Sigmoid colon (tissue), 6 donors: ENCODE measurements at regions not wholly inside any gene's neighbourhood (a gene's known extent, or its start where the extent isn't known, plus 50 kb on each side); places are given as distances from the start of the nearest gene placed in this dataset.

Experiments used
- DNase-seq: peaks from one replicate; pipeline ENCODE4 v3.0.0-alpha.2; 2019
- H3K27ac ChIP-seq, 4 donors: fragments of 200-600 bp; sonication (generic); one replicate each; pipeline ENCODE4 v1.5.1; 2016 to 2019; ENCODE audit warnings: mild to moderate bottlenecking in 1 of 4
- H3K27me3 ChIP-seq, 3 donors: fragments of 200-600 bp; sonication (generic); one replicate each; pipeline ENCODE4 v1.5.1; 2019; ENCODE audit warnings: mild to moderate bottlenecking in 1 of 3
- H3K36me3 ChIP-seq, 4 donors: fragments of 200-600 bp; sonication (generic); one replicate each; pipeline ENCODE4 v1.5.1; 2016 to 2019
- H3K4me1 ChIP-seq, 4 donors: fragments of 200-600 bp; sonication (generic); one replicate each; pipeline ENCODE4 v1.5.1; 2017 to 2019
- H3K4me3 ChIP-seq, 4 donors: fragments of 200-600 bp; sonication (generic); one replicate each; pipeline ENCODE4 v1.5.1; 2017 to 2019; ENCODE audit warnings: mild to moderate bottlenecking in 2 of 4, moderate library complexity in 1 of 4
- H3K9me3 ChIP-seq, 4 donors: fragments of 200-600 bp in 3 of 4; sonication (generic) in 3 of 4; one replicate each; pipeline versions ENCODE4 v1.5.1 to v1.6.1; 2013 to 2019
- CTCF ChIP-seq, 4 experiments: fragments of 450-650 bp in 3 of 4; fragments of 200-600 bp in 1 of 4; IDR thresholded peaks; one replicate each; pipeline ENCODE4 v1.5.1; 2016 to 2019; ENCODE audit warnings: antibody characterized with exemption in 4 of 4, mild to moderate bottlenecking in 3 of 4, moderate library complexity in 2 of 4
- EP300 ChIP-seq, 4 donors: sonication (generic); formaldehyde crosslinking; IDR thresholded peaks; one replicate each; pipeline ENCODE4 v1.6.1; 2017; ENCODE audit warnings: antibody characterized with exemption in 4 of 4
- POLR2A ChIP-seq, 2 donors: fragments of 450-650 bp; IDR thresholded peaks; one replicate each; pipeline ENCODE4 v1.6.1; 2016; ENCODE audit warnings: antibody characterized with exemption in 2 of 2, mild to moderate bottlenecking in 2 of 2, moderate library complexity in 2 of 2
- POLR2AphosphoS5 ChIP-seq, 4 donors: sonication (generic); formaldehyde crosslinking; IDR thresholded peaks; one replicate each; pipeline ENCODE4 v1.6.1; 2017; ENCODE audit warnings: antibody characterized with exemption in 4 of 4
- WGBS, 2 donors: extraction: QIAGEN DNeasy Blood & Tissue Kit; methylation state at CpG; one replicate each; pipeline ENCODE4 v1.1.7; 2013; 5-methylcytosine and 5-hydroxymethylcytosine counted together
- intact Hi-C: fragments of 100-400 bp; cut with DNase I; formaldehyde crosslinking; loops from one replicate; pipeline ENCODE4 v1.15.1; 2023
- donor health status: healthy with polysubstance abuse.
- donor health status: healthy.

- WGBS, 2 donors = 86 to 92% methylated on average over 1 of the region's 1 CpG
- no peak for TF ChIP-seq CTCF (IDR thresholded peaks at IDR 0.05)
- TF ChIP-seq POLR2AphosphoS5 (IDR thresholded peaks at IDR 0.05) = no peak
- TF ChIP-seq POLR2A (IDR thresholded peaks at IDR 0.05) = no peak
- no peak for TF ChIP-seq EP300 (IDR thresholded peaks at IDR 0.05)
- Histone ChIP-seq H3K27ac (no peak overlapping the region), H3K9me3 (no peaks in the 10 kb centered on the region), H3K4me3 (no peak overlapping the region), H3K36me3 (no peaks in the 10 kb centered on the region), H3K27me3 (no peaks in the 10 kb centered on the region), H3K4me1 (peaks cover 0 to 19% (median 18%) of the 10 kb centered on the region in 4 donors)
- intact Hi-C loops = no loop called here
- no peak for DNase-seq
Measured at GRCh38 chr2:37812414-37812813, 112.7 kb upstream of the RMDN2 start.

- Histone ChIP-seq H3K27me3 (no peaks in the 10 kb centered on the region), H3K4me3 (no peak overlapping the region), H3K4me1 (peaks cover 0 to 19% (median 18%) of the 10 kb centered on the region in 4 donors), H3K27ac (no peak overlapping the region), H3K9me3 (no peaks in the 10 kb centered on the region), H3K36me3 (no peaks in the 10 kb centered on the region)
- WGBS, 2 donors = 96% methylated on average over 10 of the region's 10 CpGs
- intact Hi-C loops = no loop called here
- TF ChIP-seq EP300 (IDR thresholded peaks at IDR 0.05) = no peak
- TF ChIP-seq POLR2AphosphoS5 (IDR thresholded peaks at IDR 0.05) = no peak
- no peak for TF ChIP-seq CTCF (IDR thresholded peaks at IDR 0.05)
- TF ChIP-seq POLR2A (IDR thresholded peaks at IDR 0.05) = no peak
- DNase-seq = no peak
Measured at GRCh38 chr2:37812941-37813730, 112.0 kb upstream of the RMDN2 start.

- Histone ChIP-seq H3K4me1 (no peaks in the 10 kb centered on the region), H3K4me3 (no peak overlapping the region), H3K36me3 (no peaks in the 10 kb centered on the region), H3K27ac (no peak overlapping the region), H3K27me3 (no peaks in the 10 kb centered on the region), H3K9me3 (no peaks in the 10 kb centered on the region)
- TF ChIP-seq POLR2A (IDR thresholded peaks at IDR 0.05) (no peak), POLR2AphosphoS5 (IDR thresholded peaks at IDR 0.05) (no peak)
- intact Hi-C loops = no loop called here
- DNase-seq = no peak
- 94 to 97% methylated on average over 8 of the region's 8 CpGs for WGBS, 2 donors
Measured at GRCh38 chr2:37816036-37816435, 109.1 kb upstream of the RMDN2 start.

- Histone ChIP-seq H3K9me3 (no peaks in the 10 kb centered on the region), H3K4me3 (no peak overlapping the region), H3K36me3 (no peaks in the 10 kb centered on the region), H3K27ac (no peak overlapping the region), H3K4me1 (no peaks in the 10 kb centered on the region), H3K27me3 (no peaks in the 10 kb centered on the region)
- TF ChIP-seq POLR2AphosphoS5 (IDR thresholded peaks at IDR 0.05) (no peak), EP300 (IDR thresholded peaks at IDR 0.05) (no peak), POLR2A (IDR thresholded peaks at IDR 0.05) (no peak), CTCF (IDR thresholded peaks at IDR 0.05) (no peak)
- WGBS, 2 donors = 91 to 94% methylated on average over 11 of the region's 11 CpGs
- DNase-seq = no peak
- intact Hi-C loops = no loop called here
Measured at GRCh38 chr2:37816686-37817085, 108.4 kb upstream of the RMDN2 start.

- H3K9me3 ChIP-seq = no peaks in the 10 kb centered on the region
- WGBS, 2 donors = 71 to 82% methylated on average over 2 of the region's 2 CpGs
- no peak for TF ChIP-seq CTCF (IDR thresholded peaks at IDR 0.05)
- TF ChIP-seq POLR2AphosphoS5 (IDR thresholded peaks at IDR 0.05) = no peak
- no peak for TF ChIP-seq EP300 (IDR thresholded peaks at IDR 0.05)
- TF ChIP-seq POLR2A (IDR thresholded peaks at IDR 0.05) = no peak
- H3K27me3 ChIP-seq = no peaks in the 10 kb centered on the region
- no peak overlapping the region for H3K27ac ChIP-seq
- H3K36me3 ChIP-seq = no peaks in the 10 kb centered on the region
- H3K4me3 ChIP-seq = no peak overlapping the region
- peaks cover 0 to 8% (median 2%) of the 10 kb centered on the region in 4 donors for H3K4me1 ChIP-seq
- intact Hi-C loops = no loop called here
- no peak for DNase-seq
Measured at GRCh38 chr2:37819186-37819585, 105.9 kb upstream of the RMDN2 start.
